Neural progenitor cell (in vitro differentiated cells): ENCODE measurements at regions not wholly inside any gene's neighbourhood (a gene's known extent, or its start where the extent isn't known, plus 50 kb on each side); places are given as distances from the start of the nearest gene placed in this dataset.

Source experiments
- DNase-seq: peaks from one replicate; pipeline ENCODE4 v3.0.0-alpha.2; 2016; ENCODE audit warnings: low spot score
- H2AFZ ChIP-seq: fragments of 200-600 bp; sonication (generic); replicated peaks from 2 replicates; pipeline ENCODE4 v1.6.1; 2016; ENCODE audit warnings: antibody characterized with exemption
- H3F3A ChIP-seq: fragments of 200-600 bp; sonication (generic); 2 replicates; pipeline ENCODE4 v1.6.1; 2016; ENCODE audit warnings: antibody characterized with exemption, low read depth
- H3K27ac ChIP-seq: fragments of 200-600 bp; sonication (generic); 2 replicates; pipeline ENCODE4 v1.5.1; 2016; ENCODE audit warnings: mild to moderate bottlenecking
- H3K27me3 ChIP-seq: fragments of 200-600 bp; sonication (generic); 2 replicates; pipeline ENCODE4 v1.6.1; 2016; ENCODE audit warnings: mild to moderate bottlenecking, moderate library complexity
- H3K36me3 ChIP-seq: fragments of 200-600 bp; sonication (generic); 2 replicates; pipeline ENCODE4 v1.5.1; 2016
- H3K4me1 ChIP-seq: fragments of 200-600 bp; sonication (generic); 2 replicates; pipeline ENCODE4 v1.6.1; 2016; ENCODE audit warnings: mixed run types
- H3K4me2 ChIP-seq: fragments of 200-600 bp; sonication (generic); 2 replicates; pipeline ENCODE4 v1.6.1; 2016
- H3K4me3 ChIP-seq: fragments of 200-600 bp; sonication (generic); 2 replicates; pipeline ENCODE4 v1.5.1; 2016
- H3K79me2 ChIP-seq: fragments of 200-600 bp; sonication (generic); 2 replicates; pipeline ENCODE4 v1.6.1; 2016; ENCODE audit warnings: low read depth
- H3K9ac ChIP-seq: fragments of 200-600 bp; sonication (generic); 2 replicates; pipeline ENCODE4 v1.6.1; 2016
- H3K9me3 ChIP-seq: fragments of 200-600 bp; sonication (generic); 2 replicates; pipeline ENCODE4 v1.5.1; 2016; ENCODE audit warnings: low read depth
- H4K20me1 ChIP-seq: fragments of 200-600 bp; sonication (generic); 2 replicates; pipeline ENCODE4 v1.6.1; 2016; ENCODE audit warnings: low read depth
- H3K27ac Mint-ChIP-seq: 3 replicates; pipeline ENCODE4 v1.8.0; 2021; ENCODE audit warnings: mixed read lengths
- H3K27me3 Mint-ChIP-seq: 2 replicates; pipeline ENCODE4 v1.8.0; 2022; ENCODE audit warnings: low read depth, mild to moderate bottlenecking, inconsistent platforms, moderate library complexity, mixed read lengths; ENCODE audit not compliant: insufficient read depth
- H3K36me3 Mint-ChIP-seq: 3 replicates; pipeline ENCODE4 v1.8.0; 2021; ENCODE audit warnings: mixed read lengths
- H3K4me1 Mint-ChIP-seq: 3 replicates; pipeline ENCODE4 v1.8.0; 2021; ENCODE audit warnings: mixed read lengths
- H3K4me3 Mint-ChIP-seq: 3 replicates; pipeline ENCODE4 v1.8.0; 2021; ENCODE audit warnings: mild to moderate bottlenecking, moderate library complexity, mixed read lengths
- H3K9me3 Mint-ChIP-seq: 3 replicates; pipeline ENCODE4 v1.8.0; 2020; ENCODE audit warnings: mixed read lengths
- EZH2 ChIP-seq: fragments of 200-600 bp; sonication (generic); IDR thresholded peaks from 2 replicates; pipeline ENCODE4 v1.6.1; 2017; ENCODE audit warnings: antibody characterized with exemption, mild to moderate bottlenecking, moderate library complexity
- EZH2phosphoT487 ChIP-seq: fragments of 200-600 bp; sonication (generic); IDR thresholded peaks from 2 replicates; pipeline ENCODE4 v1.6.1; 2017; ENCODE audit warnings: antibody characterized with exemption
- TF ChIP-seq, protein P1 (sequence below): fragments of 200-600 bp; sonication (generic); IDR thresholded peaks from 2 replicates; pipeline ENCODE4 v1.5.1; 2017; ENCODE audit warnings: antibody characterized with exemption, mild to moderate bottlenecking

- H3K4me3 Mint-ChIP-seq = no peak overlapping the region
- Histone ChIP-seq H3K9me3 (peaks cover 4% of the 10 kb centered on the region), H3K79me2 (no peaks in the 10 kb centered on the region), H3K4me2 (peak overlapping the region; percentile 11), H3K27ac (no peak overlapping the region), H3K36me3 (no peaks in the 10 kb centered on the region), H4K20me1 (no peaks in the 10 kb centered on the region), H3F3A (peaks cover 7% of the 10 kb centered on the region), H3K4me3 (no peak overlapping the region), H3K27me3 (no peaks in the 10 kb centered on the region), H2AFZ (peak overlapping the region; percentile 92), H3K4me1 (peaks cover 13% of the 10 kb centered on the region), H3K9ac (no peak overlapping the region)
- DNase-seq = no peak
- peaks cover 10% of the 10 kb centered on the region for H3K27me3 Mint-ChIP-seq
- TF ChIP-seq EZH2phosphoT487 (no peak), EZH2 (no peak)
- TF ChIP-seq, protein P1, sequence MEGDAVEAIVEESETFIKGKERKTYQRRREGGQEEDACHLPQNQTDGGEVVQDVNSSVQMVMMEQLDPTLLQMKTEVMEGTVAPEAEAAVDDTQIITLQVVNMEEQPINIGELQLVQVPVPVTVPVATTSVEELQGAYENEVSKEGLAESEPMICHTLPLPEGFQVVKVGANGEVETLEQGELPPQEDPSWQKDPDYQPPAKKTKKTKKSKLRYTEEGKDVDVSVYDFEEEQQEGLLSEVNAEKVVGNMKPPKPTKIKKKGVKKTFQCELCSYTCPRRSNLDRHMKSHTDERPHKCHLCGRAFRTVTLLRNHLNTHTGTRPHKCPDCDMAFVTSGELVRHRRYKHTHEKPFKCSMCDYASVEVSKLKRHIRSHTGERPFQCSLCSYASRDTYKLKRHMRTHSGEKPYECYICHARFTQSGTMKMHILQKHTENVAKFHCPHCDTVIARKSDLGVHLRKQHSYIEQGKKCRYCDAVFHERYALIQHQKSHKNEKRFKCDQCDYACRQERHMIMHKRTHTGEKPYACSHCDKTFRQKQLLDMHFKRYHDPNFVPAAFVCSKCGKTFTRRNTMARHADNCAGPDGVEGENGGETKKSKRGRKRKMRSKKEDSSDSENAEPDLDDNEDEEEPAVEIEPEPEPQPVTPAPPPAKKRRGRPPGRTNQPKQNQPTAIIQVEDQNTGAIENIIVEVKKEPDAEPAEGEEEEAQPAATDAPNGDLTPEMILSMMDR = no peak
- peaks cover 8% of the 10 kb centered on the region for H3K36me3 Mint-ChIP-seq
- no peak overlapping the region for H3K27ac Mint-ChIP-seq
- H3K9me3 Mint-ChIP-seq = peaks cover 23% of the 10 kb centered on the region
- peaks cover 12% of the 10 kb centered on the region for H3K4me1 Mint-ChIP-seq
Measured at GRCh38 chr2:43019025-43019367, 207.4 kb downstream of the ZFP36L2 start.

DNA sequence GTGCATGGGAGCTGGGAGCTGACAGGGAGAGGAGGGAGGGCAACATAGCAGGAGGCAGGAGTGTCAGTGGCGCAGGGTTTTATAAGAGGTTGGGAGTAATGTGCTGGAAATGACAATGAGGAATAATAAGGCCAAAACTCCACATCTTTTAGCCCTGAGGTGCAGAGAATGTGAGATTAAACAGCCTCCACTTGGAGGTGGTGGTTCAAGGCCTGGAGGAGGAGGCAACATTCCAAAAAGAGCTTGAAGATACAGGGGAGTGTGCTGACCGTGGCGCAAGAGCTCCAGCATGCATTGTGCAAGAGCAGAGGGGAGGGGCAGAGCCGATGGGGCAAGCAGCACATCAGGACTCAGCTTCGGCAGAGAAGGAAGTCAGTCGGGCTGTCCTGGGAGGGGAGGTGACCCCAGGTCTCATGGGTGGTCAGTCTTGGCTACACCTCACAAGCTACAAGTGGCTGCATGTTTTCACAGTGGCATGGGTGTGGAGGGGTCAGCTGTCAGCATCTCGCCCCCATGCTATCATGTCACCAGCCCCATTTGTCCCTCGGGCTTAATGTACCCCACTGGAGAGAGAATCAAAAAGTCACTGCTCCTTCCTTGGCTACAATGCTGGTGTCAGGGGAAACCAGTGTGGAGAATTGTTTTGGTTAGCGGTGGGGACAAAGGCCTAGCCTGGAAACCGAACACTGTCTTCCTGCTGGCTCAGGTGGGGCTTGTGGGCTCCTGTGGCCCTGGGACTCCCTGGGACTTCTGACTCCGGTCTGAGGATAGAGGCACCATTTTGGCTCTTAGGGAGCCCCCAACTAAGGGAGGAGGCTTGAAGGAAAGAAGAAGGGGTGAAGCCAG lies 208.0 kb downstream of the ZFP36L2 start:
- peaks cover 9% of the 10 kb centered on the region for H3K4me1 Mint-ChIP-seq
- Histone ChIP-seq H3K4me2 (peak overlapping the region; percentile 11), H3K9me3 (peaks cover 4% of the 10 kb centered on the region), H2AFZ (peak overlapping the region; percentile 92), H3K4me1 (peaks cover 18% of the 10 kb centered on the region), H4K20me1 (no peaks in the 10 kb centered on the region), H3F3A (peaks cover 7% of the 10 kb centered on the region), H3K79me2 (no peaks in the 10 kb centered on the region), H3K9ac (no peak overlapping the region), H3K36me3 (no peaks in the 10 kb centered on the region), H3K27ac (no peak overlapping the region), H3K27me3 (no peaks in the 10 kb centered on the region), H3K4me3 (no peak overlapping the region)
- no peak for DNase-seq
- H3K27me3 Mint-ChIP-seq = peaks cover 10% of the 10 kb centered on the region
- peaks cover 8% of the 10 kb centered on the region for H3K36me3 Mint-ChIP-seq
- H3K4me3 Mint-ChIP-seq = no peak overlapping the region
- no peak overlapping the region for H3K27ac Mint-ChIP-seq
- no peak for TF ChIP-seq EZH2phosphoT487
- TF ChIP-seq EZH2 = no peak
- TF ChIP-seq, protein P1 = no peak
- peaks cover 23% of the 10 kb centered on the region for H3K9me3 Mint-ChIP-seq

DNA sequence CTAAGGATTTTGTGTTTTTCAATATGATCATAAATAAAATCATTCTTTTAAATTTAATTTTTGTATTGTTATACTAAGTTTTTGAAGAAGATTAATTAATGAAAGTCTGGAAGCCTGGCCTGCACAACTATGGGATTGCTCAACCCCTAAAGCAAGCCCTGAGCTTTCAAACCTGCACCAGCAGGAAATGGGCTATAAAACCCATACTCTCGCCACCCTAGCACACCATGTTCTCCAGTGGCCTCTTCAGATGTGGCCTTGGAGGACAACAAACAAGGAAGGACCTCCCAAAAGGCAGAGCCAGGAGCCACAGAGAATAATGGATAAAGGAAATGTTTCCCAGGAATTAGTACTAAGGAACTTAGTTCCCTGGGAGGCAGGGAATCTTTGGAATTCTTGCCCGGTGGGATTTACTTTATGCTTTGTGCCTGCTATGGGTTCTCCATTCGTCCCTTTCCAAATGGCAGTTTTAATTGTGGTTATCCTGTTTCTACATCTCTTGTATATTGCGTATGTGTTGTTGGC lies 212.5 kb downstream of the ZFP36L2 start:
- peaks cover 7% of the 10 kb centered on the region for H3K9me3 Mint-ChIP-seq
- no peak overlapping the region for H3K27ac ChIP-seq
- no peak overlapping the region for H3K9ac ChIP-seq
- H4K20me1 ChIP-seq = no peaks in the 10 kb centered on the region
- H3K79me2 ChIP-seq = no peaks in the 10 kb centered on the region
- H3F3A ChIP-seq = peaks cover 6% of the 10 kb centered on the region
- H3K27me3 ChIP-seq = no peaks in the 10 kb centered on the region
- no peak overlapping the region for H2AFZ ChIP-seq
- H3K27ac Mint-ChIP-seq = no peak overlapping the region
- peaks cover 13% of the 10 kb centered on the region for H3K4me1 Mint-ChIP-seq
- H3K27me3 Mint-ChIP-seq = peaks cover 10% of the 10 kb centered on the region
- no peak overlapping the region for H3K4me3 Mint-ChIP-seq
- H3K36me3 ChIP-seq = no peaks in the 10 kb centered on the region
- peaks cover under 1% of the 10 kb centered on the region for H3K36me3 Mint-ChIP-seq
- DNase-seq = no peak
- no peaks in the 10 kb centered on the region for H3K9me3 ChIP-seq
- H3K4me3 ChIP-seq = no peak overlapping the region
- TF ChIP-seq, protein P1 = no peak
- TF ChIP-seq EZH2phosphoT487 = no peak
- TF ChIP-seq EZH2 = no peak
- peaks cover 25% of the 10 kb centered on the region for H3K4me1 ChIP-seq
- H3K4me2 ChIP-seq = no peak overlapping the region
